Uterus (tissue), 2 donors: ENCODE measurements at regions not wholly inside any gene's neighbourhood (a gene's known extent, or its start where the extent isn't known, plus 50 kb on each side); places are given as distances from the start of the nearest gene placed in this dataset.

Experiments used
- POLR2A ChIP-seq, 2 donors: fragments of 450-650 bp; IDR thresholded peaks; one replicate each; pipeline ENCODE4 v1.6.1; 2016; ENCODE audit warnings: antibody characterized with exemption in 2 of 2, mild to moderate bottlenecking in 1 of 2, moderate library complexity in 1 of 2
- TF ChIP-seq, protein P1 (sequence below), 4 experiments: fragments of 200-600 bp in 2 of 4; fragments of 450-650 bp in 2 of 4; sonication (generic) in 2 of 4; IDR thresholded peaks; one replicate each; pipeline ENCODE4 v1.5.1; 2016 to 2019; ENCODE audit warnings: antibody characterized with exemption in 4 of 4, mild to moderate bottlenecking in 2 of 4, moderate library complexity in 1 of 4

DNA sequence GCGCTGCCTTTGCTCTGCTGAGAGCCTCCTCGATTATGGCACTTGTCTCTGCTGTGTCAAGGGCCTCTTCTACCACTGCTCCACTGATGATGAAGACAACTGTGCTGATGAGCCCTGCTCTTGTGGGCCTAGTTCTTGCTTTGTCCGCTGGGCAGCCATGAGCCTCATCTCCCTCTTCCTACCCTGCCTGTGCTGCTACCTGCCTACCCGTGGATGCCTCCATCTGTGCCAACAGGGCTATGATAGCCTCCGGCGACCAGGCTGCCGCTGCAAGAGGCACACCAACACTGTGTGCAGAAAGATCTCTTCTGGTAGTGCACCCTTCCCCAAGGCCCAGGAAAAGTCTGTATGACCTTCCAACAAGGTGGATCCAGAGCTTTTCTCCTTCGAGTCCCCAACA, 106.8 kb upstream of the VAMP7 start:
- TF ChIP-seq POLR2A (IDR thresholded peaks at IDR 0.05), result no peak
- TF ChIP-seq, protein P1, sequence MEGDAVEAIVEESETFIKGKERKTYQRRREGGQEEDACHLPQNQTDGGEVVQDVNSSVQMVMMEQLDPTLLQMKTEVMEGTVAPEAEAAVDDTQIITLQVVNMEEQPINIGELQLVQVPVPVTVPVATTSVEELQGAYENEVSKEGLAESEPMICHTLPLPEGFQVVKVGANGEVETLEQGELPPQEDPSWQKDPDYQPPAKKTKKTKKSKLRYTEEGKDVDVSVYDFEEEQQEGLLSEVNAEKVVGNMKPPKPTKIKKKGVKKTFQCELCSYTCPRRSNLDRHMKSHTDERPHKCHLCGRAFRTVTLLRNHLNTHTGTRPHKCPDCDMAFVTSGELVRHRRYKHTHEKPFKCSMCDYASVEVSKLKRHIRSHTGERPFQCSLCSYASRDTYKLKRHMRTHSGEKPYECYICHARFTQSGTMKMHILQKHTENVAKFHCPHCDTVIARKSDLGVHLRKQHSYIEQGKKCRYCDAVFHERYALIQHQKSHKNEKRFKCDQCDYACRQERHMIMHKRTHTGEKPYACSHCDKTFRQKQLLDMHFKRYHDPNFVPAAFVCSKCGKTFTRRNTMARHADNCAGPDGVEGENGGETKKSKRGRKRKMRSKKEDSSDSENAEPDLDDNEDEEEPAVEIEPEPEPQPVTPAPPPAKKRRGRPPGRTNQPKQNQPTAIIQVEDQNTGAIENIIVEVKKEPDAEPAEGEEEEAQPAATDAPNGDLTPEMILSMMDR (IDR thresholded peaks at IDR 0.05), result no peak
